HepG2 (cell line): ENCODE measurements at regions not wholly inside any gene's neighbourhood (a gene's known extent, or its start where the extent isn't known, plus 50 kb on each side); places are given as distances from the start of the nearest gene placed in this dataset.

Source experiments
- ATAC-seq: fragments of 200-7000 bp; cut with Tn5 transposase; 3 replicates; pipeline ENCODE4 v1.9.1; 2020; ENCODE audit warnings: mild to moderate bottlenecking, moderate library complexity
- BruUV-seq: library from RNA; stranded (reverse); fragments of 400-500 nt; replicated peaks from 2 replicates; lab custom pipeline; 2021; lab: Mats Ljungman, UMichigan
- CTCF ChIA-PET: fragments of 300-600 bp; formaldehyde crosslinking; extraction: SDS; loops from one replicate; lab custom pipeline; 2021; ENCODE audit warnings: low total read pairs, inconsistent platforms, low intra/inter-chr PET ratio; lab: Yijun Ruan, JAX
- POLR2A ChIA-PET: fragments of 350-600 bp; sonication (Branson Sonifier 250); formaldehyde crosslinking; loops from one replicate; lab custom pipeline; 2020; ENCODE audit warnings: antibody characterized with exemption, inconsistent platforms; lab: Yijun Ruan, JAX
- DNase-seq: peaks from one replicate; pipeline ENCODE4 v3.0.0-alpha.2; 2015; ENCODE audit warnings: low spot score
- FAIRE-seq: peaks from 3 replicates; lab custom pipeline; 2011; peaks lifted over from hg19 to GRCh38; lab: Jason Lieb, UNC
- H2AFZ ChIP-seq: one replicate; pipeline ENCODE4 v1.6.1; 2011; ENCODE audit warnings: low read length, inconsistent platforms
- H3K27ac ChIP-seq: fragments of 300-600 bp; 3 replicates; pipeline ENCODE4 v1.8.0; 2011; ENCODE audit warnings: mixed run types, mild to moderate bottlenecking, mixed read lengths, low read length, inconsistent platforms; ENCODE audit not compliant: insufficient read depth; ENCODE audit errors: extremely low read length
- H3K27me3 ChIP-seq, 2 experiments: fragments of 200-600 bp in 1 of 2; 2 replicates in 1 of 2; 3 replicates in 1 of 2; pipeline versions ENCODE4 v1.6.0 to v1.8.0; 2011; ENCODE audit warnings: low read length in 2 of 2, mild to moderate bottlenecking in 2 of 2, moderate library complexity in 2 of 2, inconsistent platforms in 1 of 2; ENCODE audit not compliant: insufficient read depth in 2 of 2, control insufficient read depth in 1 of 2
- H3K36me3 ChIP-seq, 2 experiments: fragments of 200-600 bp in 1 of 2; replicated peaks in 1 of 2; 2 replicates in 1 of 2; 3 replicates in 1 of 2; pipeline versions ENCODE4 v1.5.1 to v1.8.0; 2011; ENCODE audit warnings: low read length in 2 of 2, inconsistent platforms in 1 of 2; ENCODE audit not compliant: insufficient read depth in 2 of 2, control insufficient read depth in 1 of 2
- H3K4me1 ChIP-seq: 2 replicates; pipeline ENCODE4 v1.5.1; 2012; ENCODE audit warnings: low read length, inconsistent platforms; ENCODE audit not compliant: insufficient read depth
- H3K4me2 ChIP-seq: 2 replicates; pipeline ENCODE4 v1.6.0; 2011; ENCODE audit warnings: low read depth, low read length, inconsistent platforms
- H3K4me3 ChIP-seq, 3 experiments: fragments of 200-600 bp in 1 of 3; sonication (generic), shearing (Covaris generic) in 1 of 3; replicated peaks in 1 of 3; 2 replicates each; pipeline ENCODE4 v1.5.1; 2011 to 2016; ENCODE audit warnings: low read length in 3 of 3, inconsistent platforms in 2 of 3, low read depth in 2 of 3, mild to moderate bottlenecking in 2 of 3, control low read depth in 1 of 3, mixed read lengths in 1 of 3; ENCODE audit not compliant: insufficient read depth in 1 of 3
- H3K79me2 ChIP-seq: one replicate; pipeline ENCODE4 v1.6.1; 2011; ENCODE audit warnings: low read length, inconsistent platforms; ENCODE audit not compliant: insufficient read depth
- H3K9ac ChIP-seq: 2 replicates; pipeline ENCODE4 v1.6.0; 2011; ENCODE audit warnings: mild to moderate bottlenecking, low read depth, low read length, inconsistent platforms; ENCODE audit not compliant: insufficient read depth
- H3K9me3 ChIP-seq: 2 replicates; pipeline ENCODE4 v1.5.1; 2012; ENCODE audit warnings: mild to moderate bottlenecking, low read length
- H4K20me1 ChIP-seq: 2 replicates; pipeline ENCODE4 v1.6.0; 2011; ENCODE audit warnings: inconsistent platforms, mild to moderate bottlenecking, low read length, moderate library complexity; ENCODE audit not compliant: insufficient read depth
- HHEX ChIP-seq: IDR thresholded peaks from 2 replicates; pipeline ENCODE4 v1.6.1; 2016; ENCODE audit warnings: control low read depth
- MLX ChIP-seq: IDR thresholded peaks from 2 replicates; pipeline ENCODE4 v1.6.1; 2016
- NONO ChIP-seq, 2 experiments: fragments of 450-650 bp in 1 of 2; sonication (generic) in 1 of 2; formaldehyde crosslinking in 1 of 2; IDR thresholded peaks in 1 of 2; conservative IDR thresholded peaks in 1 of 2; 2 replicates each; pipeline versions ENCODE4 v1.6.1 to v1.8.0; 2017 to 2022; ENCODE audit warnings: mild to moderate bottlenecking in 1 of 2, missing genetic modification reagents in 1 of 2, moderate library complexity in 1 of 2
- POGZ ChIP-seq: sonication (generic); formaldehyde crosslinking; IDR thresholded peaks from 2 replicates; pipeline ENCODE4 v1.4.0; 2020; ENCODE audit warnings: mild to moderate bottlenecking, missing genetic modification reagents
- PTBP1 ChIP-seq: fragments of 200-400 bp; formaldehyde crosslinking; IDR thresholded peaks from 2 replicates; pipeline ENCODE4 v1.6.1; 2018; ENCODE audit warnings: low read length, low read depth; ENCODE audit not compliant: poor library complexity, severe bottlenecking
- TBL1XR1 ChIP-seq: fragments of 150-350 bp; IDR thresholded peaks from 2 replicates; pipeline ENCODE4 v1.6.1; 2014; ENCODE audit warnings: borderline replicate concordance, low read length; ENCODE audit not compliant: partially characterized antibody
- ZFP62 ChIP-seq: sonication (generic); formaldehyde crosslinking; IDR thresholded peaks from 2 replicates; pipeline ENCODE4 v1.4.0; 2020; ENCODE audit warnings: missing genetic modification reagents
- WGBS: methylation state at CpG from one replicate; pipeline ENCODE4 v1.1.6; 2017; ENCODE audit warnings: low lambda C conversion rate; 5-methylcytosine and 5-hydroxymethylcytosine counted together
- in situ Hi-C: cut with HindIII; loops from 2 replicates; pipeline ENCODE4 v1.10.0; 2017; ENCODE audit warnings: low pct_unique_long_range_greater_than_20kb; ENCODE audit not compliant: extremely low pct_ligation_motif_present
- intact Hi-C: fragments of 100-400 bp; cut with micrococcal nuclease; formaldehyde crosslinking; loops from one replicate; pipeline ENCODE4 v1.10.0; 2022; ENCODE audit not compliant: unreplicated experiment
- TF ChIP-seq, protein P1 (sequence below): sonication (generic); formaldehyde crosslinking; IDR thresholded peaks from 2 replicates; pipeline ENCODE4 v1.5.1; 2020; ENCODE audit warnings: mild to moderate bottlenecking, missing genetic modification reagents, borderline replicate concordance
- TF ChIP-seq, protein P2 (sequence below): sonication (generic); formaldehyde crosslinking; IDR thresholded peaks from 2 replicates; pipeline ENCODE4 v1.5.1; 2020; ENCODE audit warnings: mild to moderate bottlenecking, moderate library complexity, missing genetic modification reagents

- Histone ChIP-seq H3K9ac (no peak overlapping the region), H4K20me1 (no peaks in the 10 kb centered on the region), H3K9me3 (no peaks in the 10 kb centered on the region), H3K4me2 (no peak overlapping the region), H2AFZ (no peak overlapping the region), H3K36me3 (no peaks in the 10 kb centered on the region), H3K79me2 (no peaks in the 10 kb centered on the region), H3K4me1 (peaks cover 9% of the 10 kb centered on the region; the same call in 1 of the 2 replicates), H3K27ac (no peak overlapping the region), H3K27me3 (0 out of 5 replicates have a peak, but pooled peaks cover 0 to 4% of the 10 kb centered on the region in 2 experiments), H3K4me3 (no peak overlapping the region)
- FAIRE-seq (no peak), DNase-seq (no peak), ATAC-seq (no peak)
- no peak for TF ChIP-seq HHEX (CRISPR knock-in tag)
- no peak for TF ChIP-seq PTBP1
- no peak for TF ChIP-seq TBL1XR1
- TF ChIP-seq ZFP62 (CRISPR knock-in tag) = no peak
- no peak for TF ChIP-seq MLX (CRISPR knock-in tag)
- TF ChIP-seq POGZ (CRISPR knock-in tag) = no peak
- TF ChIP-seq NONO (IDR thresholded peaks at IDR 0.05) = no peak
- TF ChIP-seq NONO (CRISPR knock-in tag; conservative IDR thresholded peaks at IDR 0.05) = no peak
- TF ChIP-seq, protein P1, sequence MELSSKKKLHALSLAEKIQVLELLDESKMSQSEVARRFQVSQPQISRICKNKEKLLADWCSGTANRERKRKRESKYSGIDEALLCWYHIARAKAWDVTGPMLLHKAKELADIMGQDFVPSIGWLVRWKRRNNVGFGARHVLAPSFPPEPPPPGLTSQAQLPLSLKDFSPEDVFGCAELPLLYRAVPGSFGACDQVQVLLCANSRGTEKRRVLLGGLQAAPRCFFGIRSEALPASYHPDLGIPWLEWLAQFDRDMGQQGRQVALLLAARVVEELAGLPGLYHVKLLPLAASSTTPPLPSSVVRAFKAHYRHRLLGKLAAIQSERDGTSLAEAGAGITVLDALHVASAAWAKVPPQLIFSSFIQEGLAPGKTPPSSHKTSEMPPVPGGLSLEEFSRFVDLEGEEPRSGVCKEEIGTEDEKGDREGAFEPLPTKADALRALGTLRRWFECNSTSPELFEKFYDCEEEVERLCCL = no peak
- TF ChIP-seq, protein P2, sequence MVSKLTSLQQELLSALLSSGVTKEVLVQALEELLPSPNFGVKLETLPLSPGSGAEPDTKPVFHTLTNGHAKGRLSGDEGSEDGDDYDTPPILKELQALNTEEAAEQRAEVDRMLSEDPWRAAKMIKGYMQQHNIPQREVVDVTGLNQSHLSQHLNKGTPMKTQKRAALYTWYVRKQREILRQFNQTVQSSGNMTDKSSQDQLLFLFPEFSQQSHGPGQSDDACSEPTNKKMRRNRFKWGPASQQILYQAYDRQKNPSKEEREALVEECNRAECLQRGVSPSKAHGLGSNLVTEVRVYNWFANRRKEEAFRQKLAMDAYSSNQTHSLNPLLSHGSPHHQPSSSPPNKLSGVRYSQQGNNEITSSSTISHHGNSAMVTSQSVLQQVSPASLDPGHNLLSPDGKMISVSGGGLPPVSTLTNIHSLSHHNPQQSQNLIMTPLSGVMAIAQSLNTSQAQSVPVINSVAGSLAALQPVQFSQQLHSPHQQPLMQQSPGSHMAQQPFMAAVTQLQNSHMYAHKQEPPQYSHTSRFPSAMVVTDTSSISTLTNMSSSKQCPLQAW = no peak
- intact Hi-C loops = no loop called here
- 9% methylated on average over 3 of the region's 3 CpGs for WGBS
- in situ Hi-C loops = loop anchor here (10.0 kb wide), 2 partner anchors 65 to 305 kb away; no protein-coding TSS in a partner anchor
- CTCF ChIA-PET = no interaction called here
- no TSS peak for BruUV-seq
- POLR2A ChIA-PET = no interaction called here
These were observed 119.2 kb downstream of the CDC7 start for GRCh38 chr1:91619881-91620280.
